GM12878 (cell line): ENCODE measurements at regions not wholly inside any gene's neighbourhood (a gene's known extent, or its start where the extent isn't known, plus 50 kb on each side); places are given as distances from the start of the nearest gene placed in this dataset.

Experiments
- ATAC-seq: fragments of 200-7000 bp; cut with Tn5 transposase; 3 replicates; pipeline ENCODE4 v1.9.1; 2020; ENCODE audit warnings: mild to moderate bottlenecking, moderate library complexity
- BruUV-seq: library from RNA; stranded (reverse); fragments of 400-500 nt; replicated peaks from 2 replicates; lab custom pipeline; 2021; lab: Mats Ljungman, UMichigan
- CTCF ChIA-PET: fragments of 300-600 bp; sonication (Branson Sonifier 250); formaldehyde crosslinking; extraction: SDS; loops from one replicate; lab custom pipeline; 2021; ENCODE audit warnings: inconsistent platforms; lab: Yijun Ruan, JAX
- POLR2A ChIA-PET: fragments of 350-600 bp; formaldehyde crosslinking; extraction: SDS; loops from one replicate; lab custom pipeline; 2021; ENCODE audit warnings: inconsistent platforms; lab: Charles Lee
- RAD21 ChIA-PET: fragments of 300-600 bp; sonication (Branson Sonifier 250); formaldehyde crosslinking; loops from one replicate; lab custom pipeline; 2023; ENCODE audit warnings: antibody characterized with exemption; ENCODE audit not compliant: unreplicated experiment; lab: Charles Lee
- SMC1A ChIA-PET: fragments of 300-600 bp; sonication (Branson Sonifier 250); formaldehyde crosslinking; loops from one replicate; lab custom pipeline; 2023; ENCODE audit not compliant: unreplicated experiment, uncharacterized antibody; lab: Charles Lee
- DNase-seq: peaks from one replicate; pipeline ENCODE4 v3.0.0-alpha.2; 2011; ENCODE audit warnings: low read depth, low spot score
- FAIRE-seq: peaks from 3 replicates; lab custom pipeline; 2011; peaks lifted over from hg19 to GRCh38; lab: Jason Lieb, UNC
- H2AFZ ChIP-seq: 2 replicates; pipeline ENCODE4 v1.6.0; 2011; ENCODE audit warnings: low read depth, low read length, control low read depth; ENCODE audit not compliant: control insufficient read depth
- H3K27ac ChIP-seq: 2 replicates; pipeline ENCODE4 v1.5.1; 2011; ENCODE audit warnings: control low read depth; ENCODE audit not compliant: control insufficient read depth, insufficient read depth
- H3K27me3 ChIP-seq, 2 experiments: replicated peaks in 1 of 2; 2 replicates each; pipeline versions ENCODE4 v1.6.0 to v1.6.1; 2011; ENCODE audit warnings: low read length in 1 of 2; ENCODE audit not compliant: control insufficient read depth in 2 of 2, insufficient read depth in 2 of 2
- H3K36me3 ChIP-seq, 2 experiments: 2 replicates each; pipeline ENCODE4 v1.5.1; 2011; ENCODE audit warnings: low read length in 1 of 2; ENCODE audit not compliant: control insufficient read depth in 2 of 2, insufficient read depth in 2 of 2
- H3K4me1 ChIP-seq: 2 replicates; pipeline ENCODE4 v1.6.1; 2011; ENCODE audit warnings: mild to moderate bottlenecking, low read length, moderate library complexity, mixed read lengths; ENCODE audit not compliant: control insufficient read depth, insufficient read depth
- H3K4me2 ChIP-seq: 2 replicates; pipeline ENCODE4 v1.6.0; 2011; ENCODE audit warnings: control low read depth; ENCODE audit not compliant: control insufficient read depth, insufficient read depth
- H3K4me3 ChIP-seq: fragments of 200-600 bp; sonication (generic); 2 replicates; pipeline ENCODE4 v1.5.1; 2016
- H3K79me2 ChIP-seq: 2 replicates; pipeline ENCODE4 v1.6.0; 2011; ENCODE audit warnings: low read length; ENCODE audit not compliant: control insufficient read depth, insufficient read depth
- H3K9ac ChIP-seq: 2 replicates; pipeline ENCODE4 v1.8.0; 2011; ENCODE audit warnings: low read length, control low read depth, mixed read lengths; ENCODE audit not compliant: control insufficient read depth, insufficient read depth
- H3K9me3 ChIP-seq: replicated peaks from 3 replicates; pipeline ENCODE4 v1.5.1; 2011; ENCODE audit warnings: mild to moderate bottlenecking, low read length; ENCODE audit not compliant: control insufficient read depth, insufficient read depth
- H4K20me1 ChIP-seq: 2 replicates; pipeline ENCODE4 v1.6.0; 2011; ENCODE audit not compliant: control insufficient read depth, insufficient read depth
- EZH2 ChIP-seq: IDR thresholded peaks from 2 replicates; pipeline ENCODE4 v1.6.1; 2012; ENCODE audit warnings: low read depth, mild to moderate bottlenecking, control low read depth, inconsistent platforms, low read length, borderline replicate concordance; ENCODE audit not compliant: control insufficient read depth
- FOXM1 ChIP-seq: IDR thresholded peaks from 2 replicates; pipeline ENCODE4 v1.6.1; 2012; ENCODE audit warnings: low read depth, mild to moderate bottlenecking, inconsistent platforms, low read length, moderate library complexity
- HCFC1 ChIP-seq: fragments of 150-350 bp; IDR thresholded peaks from 2 replicates; pipeline ENCODE4 v1.6.1; 2014; ENCODE audit warnings: low read length
- IRF5 ChIP-seq: fragments of 450-650 bp; IDR thresholded peaks from 2 replicates; pipeline ENCODE4 v1.6.1; 2017; ENCODE audit warnings: borderline replicate concordance
- KAT2A ChIP-seq: conservative IDR thresholded peaks from 2 replicates; pipeline ENCODE4 v1.6.1; 2011; ENCODE audit warnings: low read depth, low read length; ENCODE audit not compliant: control insufficient read depth
- NBN ChIP-seq: fragments of 450-650 bp; IDR thresholded peaks from 2 replicates; pipeline ENCODE4 v1.6.1; 2016
- NKRF ChIP-seq: fragments of 450-650 bp; conservative IDR thresholded peaks from 2 replicates; pipeline ENCODE4 v1.6.1; 2017; ENCODE audit warnings: mild to moderate bottlenecking, moderate library complexity
- SKIL ChIP-seq: fragments of 450-650 bp; IDR thresholded peaks from 2 replicates; pipeline ENCODE4 v1.6.1; 2017; ENCODE audit warnings: mild to moderate bottlenecking, low read depth, inconsistent platforms; ENCODE audit not compliant: poor library complexity, severe bottlenecking
- SREBF2 ChIP-seq: IDR thresholded peaks from 2 replicates; pipeline ENCODE4 v1.6.1; 2012; ENCODE audit warnings: mild to moderate bottlenecking, low read length
- SUZ12 ChIP-seq: fragments of 200-600 bp; sonication (generic); IDR thresholded peaks from one replicate; pipeline ENCODE4 v1.6.1; 2018; ENCODE audit warnings: antibody characterized with exemption, mild to moderate bottlenecking; ENCODE audit not compliant: unreplicated experiment
- ZNF274 ChIP-seq: IDR thresholded peaks from one replicate; pipeline ENCODE4 v1.8.0; 2011; ENCODE audit not compliant: insufficient read length, insufficient read depth
- ZNF384 ChIP-seq: IDR thresholded peaks from 2 replicates; pipeline ENCODE4 v1.6.1; 2012; ENCODE audit warnings: low read depth, mild to moderate bottlenecking, low read length, improper control_type of control experiment, borderline replicate concordance
- WGBS: methylation state at CpG from one replicate; pipeline ENCODE4 v1.1.6; 2016; ENCODE audit warnings: low lambda C conversion rate; ENCODE audit not compliant: insufficient replicate concordance, insufficient coverage; ENCODE audit errors: missing lambda C conversion rate; 5-methylcytosine and 5-hydroxymethylcytosine counted together
- in situ Hi-C: fragments of 300-500 bp; cut with MboI; formaldehyde crosslinking; loops from 9 replicates; pipeline ENCODE4 v1.14.3; 2018; ENCODE audit warnings: mixed read lengths
- intact Hi-C: fragments of 100-400 bp; cut with micrococcal nuclease; formaldehyde crosslinking; loops from one replicate; pipeline ENCODE4 v1.14.2; 2022; ENCODE audit not compliant: unreplicated experiment

- POLR2A ChIA-PET = no interaction called here
- BruUV-seq = no TSS peak
- Histone ChIP-seq H3K27me3 (no peaks in the 10 kb centered on the region), H3K9ac (no peak overlapping the region), H3K27ac (no peak overlapping the region), H4K20me1 (no peaks in the 10 kb centered on the region), H3K4me1 (no peaks in the 10 kb centered on the region), H3K4me2 (no peak overlapping the region), H3K79me2 (no peaks in the 10 kb centered on the region), H3K36me3 (no peaks in the 10 kb centered on the region), H3K9me3 (no peaks in the 10 kb centered on the region), H2AFZ (no peak overlapping the region), H3K4me3 (no peak overlapping the region)
- FAIRE-seq (no peak), ATAC-seq (no peak), DNase-seq (no peak)
- CTCF ChIA-PET = interaction anchor here (0.6 kb wide), 2 partner anchors 265 to 476 kb away, joined by 3 read pairs; no protein-coding TSS in a partner anchor
- no peak for TF ChIP-seq SKIL
- no peak for TF ChIP-seq SUZ12
- no peak for TF ChIP-seq NKRF
- TF ChIP-seq SREBF2 = no peak
- TF ChIP-seq KAT2A = no peak
- TF ChIP-seq EZH2 = no peak
- no peak for TF ChIP-seq FOXM1
- no peak for TF ChIP-seq IRF5
- TF ChIP-seq ZNF384 = no peak
- TF ChIP-seq HCFC1 = no peak
- no peak for TF ChIP-seq ZNF274
- no peak for TF ChIP-seq NBN
- SMC1A ChIA-PET = no interaction called here
- WGBS = 64% methylated on average over 4 of the region's 4 CpGs
- in situ Hi-C loops (no loop called here), intact Hi-C loops (no loop called here)
- RAD21 ChIA-PET = no interaction called here
Measured at GRCh38 chr3:73179601-73180000, 118.1 kb downstream of the EBLN2 start.
